ENCODE measurements at regions not wholly inside any gene's neighbourhood (a gene's known extent, or its start where the extent isn't known, plus 50 kb on each side); places are given as distances from the start of the nearest gene placed in this dataset.

- TF ChIP-seq POLR2A (IDR thresholded peaks at IDR 0.05; ENCODE audit: low read depth, low read length) (no peak), POLR2AphosphoS5 (IDR thresholded peaks at IDR 0.05; ENCODE audit: low read depth, low read length) (no peak)
These were observed 113.6 kb downstream of the ALX1 start for GRCh38 chr12:85393606-85394005.

Data from GM12892 (cell line).